HCT116 (cell line): ENCODE measurements at regions not wholly inside any gene's neighbourhood (a gene's known extent, or its start where the extent isn't known, plus 50 kb on each side); places are given as distances from the start of the nearest gene placed in this dataset.

Experiments used
- ATAC-seq: fragments of 200-7000 bp; cut with Tn5 transposase; 2 replicates; pipeline ENCODE4 v1.9.1; 2020; ENCODE audit warnings: mild to moderate bottlenecking, moderate library complexity
- BruUV-seq: library from RNA; stranded (reverse); fragments of 400-500 nt; replicated peaks from 2 replicates; lab custom pipeline; 2021; lab: Mats Ljungman, UMichigan
- CTCF ChIA-PET: fragments of 300-600 bp; sonication (Branson Sonifier 250); formaldehyde crosslinking; loops from one replicate; lab custom pipeline; 2021; ENCODE audit warnings: antibody characterized with exemption; lab: Charles Lee
- POLR2A ChIA-PET: fragments of 300-600, 350-600 bp; sonication (Branson Sonifier 250); formaldehyde crosslinking; loops from one replicate; lab custom pipeline; 2021; ENCODE audit warnings: antibody characterized with exemption; lab: Charles Lee
- RAD21 ChIA-PET, 2 experiments: fragments of 300-600 bp; sonication (Branson Sonifier 250); formaldehyde crosslinking; loops; one replicate each; lab custom pipeline; 2023; ENCODE audit warnings: low total read pairs in 2 of 2; ENCODE audit not compliant: uncharacterized antibody in 2 of 2, unreplicated experiment in 2 of 2, low non-redundant PET in 1 of 2; lab: Charles Lee
- DNase-seq: peaks from one replicate; pipeline ENCODE4 v3.0.0-alpha.2; 2010; ENCODE audit warnings: low read depth, low spot score
- H2AFZ ChIP-seq: fragments of 200-600 bp; shearing (Covaris generic), sonication (generic); 2 replicates; pipeline ENCODE4 v1.6.1; 2017; ENCODE audit warnings: low read depth, mixed run types, mixed read lengths, antibody characterized with exemption, low read length; ENCODE audit not compliant: poor library complexity, severe bottlenecking
- H3K27ac ChIP-seq: 2 replicates; pipeline ENCODE4 v1.5.1; 2012; ENCODE audit warnings: low read depth, low read length
- H3K27me3 ChIP-seq: fragments of 200-600 bp; sonication (generic); 2 replicates; pipeline ENCODE4 v1.6.1; 2016; ENCODE audit warnings: mixed run types, low read length, mixed read lengths; ENCODE audit not compliant: insufficient read depth
- H3K36me3 ChIP-seq, 2 experiments: fragments of 200-500 bp in 1 of 2; fragments of 200-600 bp in 1 of 2; sonication (Bioruptor generic) in 1 of 2; sonication (generic) in 1 of 2; 2 replicates each; pipeline versions ENCODE4 v1.5.1 to v1.6.1; 2014 to 2016; ENCODE audit warnings: low read length in 2 of 2, inconsistent platforms in 1 of 2, mixed read lengths in 1 of 2, mixed run types in 1 of 2; ENCODE audit not compliant: insufficient read depth in 2 of 2, control insufficient read depth in 1 of 2
- H3K4me1 ChIP-seq, 2 experiments: fragments of 200-600 bp in 1 of 2; sonication (generic) in 1 of 2; 2 replicates each; pipeline versions ENCODE4 v1.5.1 to v1.6.1; 2012 to 2017; ENCODE audit warnings: low read length in 2 of 2, inconsistent platforms in 1 of 2, mild to moderate bottlenecking in 1 of 2, mixed read lengths in 1 of 2, mixed run types in 1 of 2, moderate library complexity in 1 of 2; ENCODE audit not compliant: insufficient read depth in 2 of 2, control insufficient read depth in 1 of 2
- H3K4me2 ChIP-seq: fragments of 200-600 bp; sonication (generic); 2 replicates; pipeline ENCODE4 v1.6.1; 2017; ENCODE audit warnings: mixed run types, low read length, mixed read lengths
- H3K4me3 ChIP-seq, 2 experiments: fragments of 200-600 bp in 1 of 2; sonication (generic) in 1 of 2; replicated peaks in 1 of 2; 2 replicates each; pipeline ENCODE4 v1.5.1; 2011 to 2016; ENCODE audit warnings: low read length in 2 of 2, control low read depth in 1 of 2, low read depth in 1 of 2, mild to moderate bottlenecking in 1 of 2, mixed read lengths in 1 of 2, mixed run types in 1 of 2
- H3K79me2 ChIP-seq: fragments of 200-600 bp; sonication (generic); 2 replicates; pipeline ENCODE4 v1.6.1; 2017; ENCODE audit warnings: mild to moderate bottlenecking, mixed run types, low read length, moderate library complexity, mixed read lengths; ENCODE audit not compliant: insufficient read depth
- H3K9ac ChIP-seq: fragments of 200-600 bp; sonication (generic); 2 replicates; pipeline ENCODE4 v1.6.1; 2016; ENCODE audit warnings: low read length, mixed read lengths
- H3K9me2 ChIP-seq: fragments of 200-600 bp; sonication (generic), shearing (Covaris generic); 2 replicates; pipeline ENCODE4 v1.6.1; 2017; ENCODE audit warnings: mixed run types, mild to moderate bottlenecking, moderate library complexity; ENCODE audit not compliant: insufficient read depth
- H3K9me3 ChIP-seq, 2 experiments: fragments of 200-500 bp in 1 of 2; fragments of 200-600 bp in 1 of 2; sonication (Bioruptor generic) in 1 of 2; sonication (generic) in 1 of 2; 2 replicates each; pipeline ENCODE4 v1.6.1; 2014 to 2017; ENCODE audit warnings: low read length in 2 of 2, mixed read lengths in 2 of 2, inconsistent platforms in 1 of 2, low read depth in 1 of 2, mild to moderate bottlenecking in 1 of 2, mixed run types in 1 of 2, moderate library complexity in 1 of 2; ENCODE audit not compliant: control insufficient read depth in 1 of 2, insufficient read depth in 1 of 2
- H4K20me1 ChIP-seq: fragments of 200-600 bp; sonication (generic), shearing (Covaris generic); 2 replicates; pipeline ENCODE4 v1.6.1; 2017; ENCODE audit warnings: mixed run types, mild to moderate bottlenecking, moderate library complexity; ENCODE audit not compliant: insufficient read depth
- ATF3 ChIP-seq: IDR thresholded peaks from 2 replicates; pipeline ENCODE4 v1.6.1; 2012
- CBX3 ChIP-seq: IDR thresholded peaks from 2 replicates; pipeline ENCODE4 v1.6.1; 2012; ENCODE audit warnings: low read depth
- EGR1 ChIP-seq: IDR thresholded peaks from 2 replicates; pipeline ENCODE4 v1.6.1; 2012; ENCODE audit warnings: low read depth
- FOSL1 ChIP-seq: IDR thresholded peaks from 2 replicates; pipeline ENCODE4 v1.6.1; 2012; ENCODE audit warnings: low read depth
- MAX ChIP-seq: IDR thresholded peaks from 2 replicates; pipeline ENCODE4 v1.6.1; 2012
- POLR2A ChIP-seq: IDR thresholded peaks from 2 replicates; pipeline ENCODE4 v1.7.0; 2011; ENCODE audit warnings: borderline replicate concordance; ENCODE audit not compliant: insufficient read depth, insufficient read length; ENCODE audit errors: extremely low read depth
- SIN3A ChIP-seq: IDR thresholded peaks from 2 replicates; pipeline ENCODE4 v1.6.1; 2012; ENCODE audit warnings: low read depth
- SP1 ChIP-seq: IDR thresholded peaks from 2 replicates; pipeline ENCODE4 v1.6.1; 2012; ENCODE audit warnings: low read depth
- SRF ChIP-seq: IDR thresholded peaks from 2 replicates; pipeline ENCODE4 v1.6.1; 2012; ENCODE audit warnings: low read depth
- ZBTB33 ChIP-seq: IDR thresholded peaks from 2 replicates; pipeline ENCODE4 v1.6.1; 2011; ENCODE audit warnings: mild to moderate bottlenecking, low read length, moderate library complexity; ENCODE audit not compliant: insufficient replicate concordance; ENCODE audit errors: extremely low read depth
- ZFX ChIP-seq: fragments of 450-650 bp; IDR thresholded peaks from 2 replicates; pipeline ENCODE4 v1.6.1; 2017
- intact Hi-C: fragments of 100-400 bp; cut with micrococcal nuclease; formaldehyde crosslinking; loops from 2 replicates; pipeline ENCODE4 v1.10.0; 2022

GRCh38 chr21:38181096-38181495, 75.7 kb upstream of the KCNJ15 start:
- H3K4me2 ChIP-seq = no peak overlapping the region
- no peaks in the 10 kb centered on the region for H3K4me1 ChIP-seq
- TF ChIP-seq ZFX (no peak), ZBTB33 (no peak), SIN3A (no peak), SP1 (no peak), SRF (no peak), FOSL1 (no peak), POLR2A (no peak), CBX3 (no peak), ATF3 (no peak), MAX (no peak), EGR1 (no peak)
- H3K9me3 ChIP-seq = no peaks in the 10 kb centered on the region
- H3K27ac ChIP-seq = no peak overlapping the region
- CTCF ChIA-PET = no interaction called here
- H3K27me3 ChIP-seq = no peaks in the 10 kb centered on the region
- DNase-seq = no peak
- BruUV-seq = no TSS peak
- no peak overlapping the region for H2AFZ ChIP-seq
- no peaks in the 10 kb centered on the region for H3K9me2 ChIP-seq
- POLR2A ChIA-PET = no interaction called here
- H3K9ac ChIP-seq = no peak overlapping the region
- RAD21 ChIA-PET = no interaction called here
- H3K79me2 ChIP-seq = no peaks in the 10 kb centered on the region
- H3K36me3 ChIP-seq = no peaks in the 10 kb centered on the region
- no peak for ATAC-seq
- H3K4me3 ChIP-seq = no peak overlapping the region
- no peaks in the 10 kb centered on the region for H4K20me1 ChIP-seq
- intact Hi-C loops = no loop called here
